ENCODE measurements at regions not wholly inside any gene's neighbourhood (a gene's known extent, or its start where the extent isn't known, plus 50 kb on each side); places are given as distances from the start of the nearest gene placed in this dataset.

DNA sequence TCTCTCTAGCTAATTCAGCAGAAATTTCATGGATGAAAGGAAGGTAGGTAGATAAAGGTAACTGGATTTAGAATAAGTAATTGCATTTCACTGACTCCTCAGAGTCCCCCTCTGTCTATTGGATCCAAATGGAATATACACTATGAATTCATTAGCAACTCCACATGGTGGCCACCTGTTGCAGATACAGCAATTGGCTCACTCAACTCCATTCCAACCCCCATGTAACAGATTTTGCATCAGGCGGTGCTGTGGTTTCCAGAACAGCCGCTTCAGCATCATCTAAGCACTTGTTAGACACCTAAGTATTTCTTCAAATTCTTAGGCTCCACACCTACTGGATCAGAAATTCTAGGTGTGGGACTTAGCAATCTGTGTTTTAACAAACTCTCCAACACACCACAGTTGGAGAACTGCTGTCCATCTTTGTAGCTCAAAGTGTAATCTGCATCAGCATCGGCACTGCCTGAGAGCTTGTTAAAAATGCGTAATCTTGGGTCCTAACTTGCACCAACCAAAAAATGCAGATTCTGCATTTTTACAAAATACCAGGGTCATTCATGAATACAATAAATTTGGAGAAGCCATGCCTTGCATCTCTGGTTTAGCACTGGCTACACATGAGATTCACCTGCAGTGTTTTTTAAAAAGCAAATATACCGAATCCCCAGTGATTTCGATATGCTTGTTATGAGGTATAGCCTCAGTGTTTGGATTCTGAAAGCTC, 413.8 kb upstream of the CD180 start:
- no peak overlapping the region for H3K4me3 Mint-ChIP-seq
- no peak overlapping the region for H3K27ac Mint-ChIP-seq
- POLR2A ChIA-PET: no interaction called here
- H3K27me3 Mint-ChIP-seq: peaks cover 0 to 25% (median 0%) of the 10 kb centered on the region in 5 donors
- H3K9me3 Mint-ChIP-seq: no peaks in the 10 kb centered on the region
- DNase-seq (no peak), ATAC-seq (no peak)
- H3K4me1 Mint-ChIP-seq: peaks cover 2 to 22% (median 9%) of the 10 kb centered on the region in 4 donors
- no peaks in the 10 kb centered on the region for H3K36me3 Mint-ChIP-seq

DNA sequence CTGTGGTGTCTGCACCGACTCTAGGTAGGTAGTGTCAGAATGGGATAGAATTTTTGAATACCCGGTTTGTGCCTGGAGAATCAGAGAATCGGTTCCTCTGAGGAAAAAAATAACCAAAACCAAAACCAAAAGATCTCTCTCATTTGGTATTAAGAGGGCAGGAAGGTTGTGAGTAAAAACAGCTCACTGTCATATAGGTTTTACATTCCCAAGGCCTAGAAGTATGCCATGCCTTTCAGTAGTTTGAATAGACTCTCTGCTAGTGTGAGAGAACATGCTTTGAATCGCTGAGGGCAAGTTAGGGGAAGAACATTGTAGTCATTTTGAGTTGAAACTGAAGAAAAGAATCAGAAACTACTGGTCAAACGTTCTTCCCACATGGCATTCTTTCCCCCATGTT, 411.4 kb upstream of the CD180 start:
- H3K4me3 Mint-ChIP-seq: no peak overlapping the region
- peaks cover 2 to 13% (median 6%) of the 10 kb centered on the region in 4 donors for H3K4me1 Mint-ChIP-seq
- DNase-seq (no peak), ATAC-seq (no peak)
- H3K27ac Mint-ChIP-seq: no peak overlapping the region
- peaks cover 0 to 2% (median under 1%) of the 10 kb centered on the region in 3 donors for H3K36me3 Mint-ChIP-seq
- H3K9me3 Mint-ChIP-seq: peaks cover 0 to 11% (median 4%) of the 10 kb centered on the region in 9 donors
- peaks cover 0 to 17% (median 0%) of the 10 kb centered on the region in 5 donors for H3K27me3 Mint-ChIP-seq
- POLR2A ChIA-PET: no interaction called here

DNA sequence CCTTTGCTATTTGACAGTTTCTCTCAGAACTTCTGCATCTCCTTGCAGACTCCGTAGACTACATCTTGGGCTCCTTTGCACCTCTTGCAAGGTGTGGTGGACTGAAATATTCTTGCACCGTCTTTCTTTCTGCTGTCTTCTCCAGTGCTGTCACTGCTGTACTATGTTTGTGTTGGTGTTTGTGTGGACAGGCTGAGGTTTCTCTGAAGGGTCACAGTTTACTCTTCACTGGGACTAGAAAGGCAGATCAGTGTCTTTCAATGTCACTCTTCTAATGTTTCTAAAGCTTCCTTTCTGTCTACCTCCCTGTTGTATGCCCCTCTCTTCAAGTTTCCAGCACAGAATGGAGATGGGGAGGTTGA, 410.0 kb upstream of the CD180 start:
- Mint-ChIP-seq H3K4me1 (peaks cover 0 to 2% (median under 1%) of the 10 kb centered on the region in 4 donors), H3K9me3 (peaks cover 0 to 25% (median 12%) of the 10 kb centered on the region in 9 donors), H3K36me3 (peaks cover 0 to 13% (median 5%) of the 10 kb centered on the region in 3 donors), H3K27ac (no peak overlapping the region), H3K4me3 (no peak overlapping the region), H3K27me3 (peaks cover 0 to 17% (median 0%) of the 10 kb centered on the region in 5 donors)
- DNase-seq: no peak
- ATAC-seq: no peak
- POLR2A ChIA-PET: no interaction called here

DNA sequence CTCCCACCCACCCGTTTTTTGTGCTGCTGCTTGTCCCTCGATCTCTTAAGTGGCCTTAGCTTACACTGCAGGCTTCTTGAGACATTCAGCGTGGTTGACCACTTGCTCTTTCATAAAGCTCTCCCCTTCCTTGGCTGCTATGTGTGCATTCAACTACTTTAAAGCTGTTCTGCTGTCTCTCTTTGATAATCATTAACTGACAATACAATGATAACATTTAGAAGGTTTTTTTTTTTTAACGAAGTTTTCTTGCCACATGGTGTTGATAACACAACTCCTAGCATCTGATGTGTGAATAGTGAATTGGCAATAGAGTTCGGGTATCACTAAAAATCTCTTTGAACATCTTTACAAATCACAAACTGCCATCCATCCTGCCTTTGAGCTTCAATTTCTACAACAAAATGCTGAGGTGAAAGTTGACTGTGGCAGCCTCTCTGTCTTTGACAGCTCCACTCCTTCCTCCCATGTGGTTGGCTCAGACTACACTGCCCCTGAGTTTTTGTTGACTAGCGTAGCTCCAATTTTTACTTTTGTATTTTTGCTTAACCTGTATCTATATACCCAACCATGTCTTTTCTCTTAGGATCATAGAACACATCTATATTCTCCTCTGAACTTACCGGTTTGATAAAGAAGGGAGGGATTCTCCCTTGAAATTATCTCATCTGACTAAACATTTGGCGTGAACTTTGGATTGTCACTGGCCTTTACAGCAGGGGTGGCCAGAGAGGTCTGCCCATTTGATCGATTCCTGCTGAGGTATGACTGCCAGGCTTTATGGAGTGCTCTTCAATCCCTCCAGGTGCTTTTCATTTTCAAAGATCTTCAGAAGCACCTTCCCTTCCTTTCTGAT, 409.4 kb upstream of the CD180 start:
- Mint-ChIP-seq H3K9me3 (peaks cover 0 to 31% (median 14%) of the 10 kb centered on the region in 9 donors), H3K27me3 (peaks cover 0 to 17% (median 0%) of the 10 kb centered on the region in 5 donors)
- POLR2A ChIA-PET: no interaction called here

DNA sequence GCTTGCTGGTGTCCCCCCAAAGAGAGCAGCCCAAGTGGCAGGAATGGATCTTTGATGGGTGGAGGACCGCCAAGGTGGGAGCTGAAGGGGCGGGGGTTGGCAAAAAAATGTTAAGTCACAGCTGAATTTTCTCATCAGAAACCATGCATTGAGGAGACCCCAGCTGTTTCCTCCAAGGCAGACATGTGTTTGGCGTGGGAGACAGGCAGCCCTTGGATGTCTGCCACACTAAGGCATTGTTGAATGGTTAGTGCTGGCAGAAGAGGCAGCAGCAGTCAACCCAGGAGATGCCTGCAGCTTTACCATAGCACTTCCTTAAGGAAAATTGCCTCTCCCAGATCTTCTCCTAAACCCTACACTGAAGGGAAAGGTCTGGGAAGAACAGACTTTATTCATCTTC, 394.9 kb upstream of the CD180 start:
- Mint-ChIP-seq H3K4me3 (no peak overlapping the region), H3K27ac (no peak overlapping the region), H3K4me1 (no peaks in the 10 kb centered on the region), H3K9me3 (peaks cover 0 to 9% (median 0%) of the 10 kb centered on the region in 9 donors), H3K27me3 (peaks cover 0 to 4% (median 0%) of the 10 kb centered on the region in 5 donors), H3K36me3 (peaks cover 0 to 7% (median 0%) of the 10 kb centered on the region in 3 donors)
- DNase-seq (no peak), ATAC-seq (no peak)
- POLR2A ChIA-PET: no interaction called here

More for the DNA sequence above, 409.4 kb upstream of the CD180 start:
- DNase-seq (no peak), ATAC-seq (no peak)
- Mint-ChIP-seq H3K4me1 (peaks cover 0 to 2% (median 0%) of the 10 kb centered on the region in 4 donors), H3K36me3 (peaks cover 0 to 15% (median 5%) of the 10 kb centered on the region in 3 donors), H3K4me3 (no peak overlapping the region), H3K27ac (peak overlapping the region in 1 of 10 donors; percentile 60)

DNA sequence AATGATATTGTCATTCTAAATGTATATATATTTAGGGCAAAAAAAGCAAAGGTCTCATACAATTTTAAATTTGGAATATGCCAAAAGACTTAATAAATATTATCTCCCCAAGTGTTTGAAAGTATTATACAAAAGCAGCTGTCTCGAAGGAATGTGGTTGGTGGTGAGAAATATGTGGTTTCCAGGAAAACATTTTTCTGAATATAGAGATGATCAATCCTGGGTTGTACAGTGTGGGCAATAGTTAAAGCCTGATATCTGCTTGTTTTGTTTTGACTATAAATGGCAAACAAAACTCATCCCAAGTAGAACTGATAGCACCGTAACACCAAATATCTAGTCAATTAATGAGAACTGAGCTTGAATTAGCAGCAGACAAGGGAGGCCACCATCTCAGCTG, 391.8 kb upstream of the CD180 start:
- Mint-ChIP-seq H3K9me3 (peaks cover 0 to 5% (median 0%) of the 10 kb centered on the region in 9 donors), H3K27me3 (peaks cover 0 to 4% (median 0%) of the 10 kb centered on the region in 5 donors), H3K4me1 (peaks cover 0 to 6% (median 3%) of the 10 kb centered on the region in 4 donors), H3K36me3 (peaks cover 0 to 5% (median 0%) of the 10 kb centered on the region in 3 donors), H3K4me3 (no peak overlapping the region), H3K27ac (no peak overlapping the region)
- no peak for ATAC-seq
- POLR2A ChIA-PET: no interaction called here
- no peak for DNase-seq

DNA sequence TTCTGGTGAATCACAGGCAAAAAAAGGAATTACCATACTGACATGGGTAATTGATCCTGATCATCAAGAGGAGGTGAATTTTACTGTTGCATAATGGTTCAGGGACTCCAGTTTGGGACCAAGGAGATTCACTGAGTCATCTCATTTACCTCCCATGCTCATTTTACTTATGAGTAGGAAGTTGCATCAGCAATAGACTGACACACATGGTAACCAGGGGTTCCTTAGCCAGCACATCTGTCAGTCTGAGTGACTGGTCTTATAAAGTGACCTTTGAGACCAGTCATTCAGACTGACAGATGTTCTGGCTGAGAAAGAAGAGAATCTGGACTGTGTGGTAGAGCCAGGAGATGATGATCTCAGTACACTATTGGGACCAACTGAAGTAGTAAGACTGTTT, 384.6 kb upstream of the CD180 start:
- no peak overlapping the region for H3K4me3 Mint-ChIP-seq
- no peak for ATAC-seq
- peaks cover 0 to 6% (median 3%) of the 10 kb centered on the region in 4 donors for H3K4me1 Mint-ChIP-seq
- H3K27ac Mint-ChIP-seq: no peak overlapping the region
- no peaks in the 10 kb centered on the region for H3K36me3 Mint-ChIP-seq
- H3K9me3 Mint-ChIP-seq: no peaks in the 10 kb centered on the region
- H3K27me3 Mint-ChIP-seq: peaks cover 0 to 1% (median 0%) of the 10 kb centered on the region in 5 donors
- DNase-seq: no peak
- POLR2A ChIA-PET: no interaction called here

DNA sequence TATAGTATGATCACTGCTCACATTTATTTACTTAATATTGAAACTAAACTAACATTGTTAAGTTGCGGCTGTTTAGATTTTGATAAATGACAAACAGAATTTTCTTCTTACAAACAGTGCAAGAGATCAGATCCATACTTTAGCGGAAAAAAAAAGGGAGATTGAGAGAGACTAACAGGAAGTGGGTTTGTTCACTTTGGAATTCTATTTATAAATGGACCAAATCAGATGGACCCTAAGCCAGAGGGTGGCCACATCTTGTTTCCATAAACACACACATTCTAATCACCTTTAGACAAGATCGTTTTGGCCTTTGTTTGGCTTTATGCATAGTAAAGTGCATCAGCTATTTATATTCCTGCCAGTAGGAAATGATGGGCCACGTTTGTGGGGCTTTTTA, 381.4 kb upstream of the CD180 start:
- Mint-ChIP-seq H3K9me3 (peaks cover 8 to 29% (median 23%) of the 10 kb centered on the region in 9 donors), H3K4me3 (no peak overlapping the region), H3K36me3 (peaks cover 0 to 22% (median 10%) of the 10 kb centered on the region in 3 donors), H3K27me3 (peaks cover 0 to 1% (median 0%) of the 10 kb centered on the region in 5 donors), H3K27ac (no peak overlapping the region), H3K4me1 (no peaks in the 10 kb centered on the region)
- ATAC-seq (no peak), DNase-seq (no peak)
- POLR2A ChIA-PET: no interaction called here

DNA sequence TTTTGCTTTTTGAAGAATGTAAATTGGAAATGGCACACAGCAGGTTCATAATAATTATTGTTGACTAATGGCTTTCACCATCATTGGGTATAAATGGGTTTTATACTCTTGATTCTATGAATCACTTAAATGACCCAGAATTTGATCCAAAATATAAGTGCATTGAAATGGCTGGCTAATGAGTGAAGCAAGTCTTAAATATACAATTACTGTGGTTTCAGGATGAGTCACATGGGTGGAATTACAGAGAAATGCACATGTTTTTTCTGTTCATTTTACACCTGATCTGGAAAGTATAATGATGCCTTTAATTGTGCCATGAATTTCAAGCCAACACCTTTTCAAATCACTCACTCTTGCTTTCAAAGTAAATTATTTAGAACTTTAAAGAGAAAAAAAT, 380.8 kb upstream of the CD180 start:
- POLR2A ChIA-PET: no interaction called here
- ATAC-seq: no peak
- Mint-ChIP-seq H3K27ac (no peak overlapping the region), H3K36me3 (peaks cover 0 to 23% (median 12%) of the 10 kb centered on the region in 3 donors), H3K4me3 (no peak overlapping the region), H3K4me1 (no peaks in the 10 kb centered on the region), H3K27me3 (peaks cover 0 to 1% (median 0%) of the 10 kb centered on the region in 5 donors), H3K9me3 (peaks cover 8 to 34% (median 26%) of the 10 kb centered on the region in 9 donors)
- DNase-seq: no peak

DNA sequence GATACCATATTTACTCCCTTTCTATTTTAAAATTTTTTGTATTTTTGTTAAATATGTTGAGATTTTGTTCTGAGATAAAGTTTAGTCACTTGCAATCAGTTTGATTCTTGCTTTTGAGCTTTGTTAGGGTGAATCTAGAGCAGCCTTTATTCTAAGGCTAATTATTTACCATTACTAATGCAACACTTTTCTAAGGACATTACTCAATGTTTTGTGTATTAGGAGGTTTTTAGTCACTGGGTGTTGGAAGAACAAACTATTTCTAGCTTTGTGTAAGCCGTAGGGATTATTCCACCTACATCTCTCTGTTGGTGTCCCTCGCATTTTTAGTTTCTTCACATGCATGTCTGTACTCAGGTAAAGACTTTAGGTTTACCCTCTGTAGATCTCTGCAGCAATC, 379.5 kb upstream of the CD180 start:
- no peak overlapping the region for H3K4me3 Mint-ChIP-seq

DNA sequence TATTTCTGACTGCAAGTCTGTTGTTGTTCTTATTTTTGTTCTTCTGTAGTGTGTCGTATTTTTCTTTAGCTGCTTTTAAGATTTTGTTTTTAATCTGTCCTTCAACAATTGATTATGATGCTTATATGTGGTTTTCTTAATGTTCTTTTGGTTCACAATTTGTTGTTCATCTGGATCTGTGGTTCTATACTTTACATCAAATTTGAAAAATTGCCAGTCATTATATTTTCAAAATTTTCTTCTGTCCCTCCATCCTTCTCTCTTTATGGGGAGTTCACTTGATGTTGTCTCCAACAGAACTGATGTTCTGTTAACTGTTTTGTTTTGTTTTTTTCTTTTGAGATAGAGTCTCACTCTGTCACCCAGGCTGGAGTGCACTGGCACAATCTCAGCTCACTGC, 378.5 kb upstream of the CD180 start:
- no peak overlapping the region for H3K27ac Mint-ChIP-seq
- POLR2A ChIA-PET: no interaction called here
- ATAC-seq (no peak), DNase-seq (no peak)
- no peaks in the 10 kb centered on the region for H3K4me1 Mint-ChIP-seq
- H3K9me3 Mint-ChIP-seq: peaks cover 8 to 40% (median 27%) of the 10 kb centered on the region in 9 donors
- H3K4me3 Mint-ChIP-seq: no peak overlapping the region
- H3K27me3 Mint-ChIP-seq: peaks cover 0 to 1% (median 0%) of the 10 kb centered on the region in 5 donors
- H3K36me3 Mint-ChIP-seq: peaks cover 0 to 23% (median 18%) of the 10 kb centered on the region in 3 donors

More for the DNA sequence above, 379.5 kb upstream of the CD180 start:
- ATAC-seq (no peak), DNase-seq (no peak)
- H3K4me1 Mint-ChIP-seq: no peaks in the 10 kb centered on the region
- no peak overlapping the region for H3K27ac Mint-ChIP-seq
- peaks cover 0 to 23% (median 17%) of the 10 kb centered on the region in 3 donors for H3K36me3 Mint-ChIP-seq
- H3K27me3 Mint-ChIP-seq: peaks cover 0 to 1% (median 0%) of the 10 kb centered on the region in 5 donors
- H3K9me3 Mint-ChIP-seq: peaks cover 8 to 40% (median 27%) of the 10 kb centered on the region in 9 donors
- POLR2A ChIA-PET: no interaction called here

DNA sequence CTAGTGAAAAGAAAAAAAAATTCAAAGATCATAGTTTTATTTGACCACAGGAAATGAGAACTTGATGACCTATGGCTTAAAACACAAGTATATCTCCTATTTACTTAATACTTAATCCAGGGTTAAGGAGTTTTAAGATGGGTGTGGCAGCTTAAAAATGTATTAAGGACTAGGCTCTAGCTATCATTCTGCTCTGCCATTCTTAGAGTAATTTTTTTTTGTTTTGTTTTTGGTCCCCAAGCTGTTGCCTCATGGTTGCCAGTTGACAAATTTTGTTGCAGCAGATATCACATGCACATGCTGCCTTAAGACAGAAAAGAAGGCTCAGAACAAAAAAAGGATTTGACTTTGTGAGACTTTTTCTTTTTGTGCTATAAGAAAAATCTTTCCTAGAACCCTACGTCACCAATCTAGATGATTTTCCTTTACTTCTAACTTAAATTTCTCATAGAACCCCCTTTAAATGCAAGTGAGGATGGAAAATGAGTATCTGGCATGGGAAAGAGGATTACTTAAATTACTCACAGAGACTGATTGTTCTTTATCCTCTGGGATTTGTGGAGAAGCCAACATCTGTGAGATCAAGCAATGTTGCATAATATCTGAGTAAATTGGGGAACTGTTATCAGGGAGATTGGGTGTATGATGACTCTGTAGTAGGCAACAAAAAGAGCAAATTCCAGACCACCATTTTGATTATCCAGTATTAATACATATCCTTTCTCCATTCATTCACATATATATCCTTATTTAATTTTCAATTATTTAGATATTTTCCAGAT, 364.7 kb upstream of the CD180 start:
- peaks cover 0 to 36% (median 21%) of the 10 kb centered on the region in 9 donors for H3K9me3 Mint-ChIP-seq
- no peak overlapping the region for H3K4me3 Mint-ChIP-seq
- no peak for DNase-seq
- no peaks in the 10 kb centered on the region for H3K27me3 Mint-ChIP-seq
- H3K4me1 Mint-ChIP-seq: peaks cover 0 to 7% (median 4%) of the 10 kb centered on the region in 4 donors
- ATAC-seq: no peak
- no peak overlapping the region for H3K27ac Mint-ChIP-seq
- H3K36me3 Mint-ChIP-seq: peaks cover 0 to 27% (median 24%) of the 10 kb centered on the region in 3 donors
- POLR2A ChIA-PET: no interaction called here
